Pancreas (tissue), 10 donors: ENCODE measurements at regions not wholly inside any gene's neighbourhood (a gene's known extent, or its start where the extent isn't known, plus 50 kb on each side); places are given as distances from the start of the nearest gene placed in this dataset.

Experiments
- ATAC-seq, 4 donors: fragments of 200-7000 bp; cut with Tn5 transposase; one replicate each; pipeline versions ENCODE4 v1.8.0 to v1.9.1; 2020; ENCODE audit warnings: mild to moderate bottlenecking in 4 of 4, moderate library complexity in 4 of 4
- DNase-seq, 6 donors: peaks; one replicate each; pipeline ENCODE4 v3.0.0-alpha.2; 2020
- FAIRE-seq: peaks from 2 replicates; lab custom pipeline; 2012; peaks lifted over from hg19 to GRCh38; lab: Jason Lieb, UNC
- H3K27ac ChIP-seq, 4 donors: fragments of 200-600 bp; sonication (generic); 1 replicate in 3 of 4; 2 replicates in 1 of 4; pipeline versions ENCODE4 v1.5.0 to v1.8.0; 2020
- H3K27me3 ChIP-seq, 4 donors: fragments of 200-600 bp; one replicate each; pipeline ENCODE4 v1.8.0; 2021
- H3K36me3 ChIP-seq, 3 donors: fragments of 200-600 bp; sonication (generic) in 1 of 3; one replicate each; pipeline versions ENCODE4 v1.5.0 to v1.8.0; 2020 to 2021
- H3K4me1 ChIP-seq, 3 donors: fragments of 200-600 bp; one replicate each; pipeline ENCODE4 v1.8.0; 2021
- H3K4me3 ChIP-seq, 4 donors: fragments of 200-600 bp; sonication (generic) in 2 of 4; one replicate each; pipeline versions ENCODE4 v1.5.0 to v1.8.0; 2020 to 2021
- H3K9me3 ChIP-seq, 4 donors: fragments of 200-600 bp; one replicate each; pipeline ENCODE4 v1.8.0; 2021
- WGBS, 2 donors: extraction: QIAGEN DNeasy Blood & Tissue Kit; methylation state at CpG; one replicate each; pipeline ENCODE4 v1.1.7; 2013; 5-methylcytosine and 5-hydroxymethylcytosine counted together
- intact Hi-C, 3 donors: fragments of 100-400 bp; cut with DNase I; formaldehyde crosslinking; loops; one replicate each; pipeline versions ENCODE4 v1.11.1 to v1.14.2; 2022
- TF ChIP-seq, protein P1 (sequence below), 4 donors: fragments of 200-600 bp; sonication (generic) in 3 of 4; IDR thresholded peaks; one replicate each; pipeline versions ENCODE4 v1.5.0 to v1.8.0; 2021; ENCODE audit warnings: antibody characterized with exemption in 4 of 4
- donor health status: healthy with polysubstance abuse.
- donor health status: DM: no; HTN: no; CAD: no; lungs with moderate emphysema.
- donor health status: DM: no; HTN: no; CAD: no.
- donor health status: control.
- donor health status: control.
- donor health status: Bipolar disorder and iron deficiency.
- donor health status: DM: yes; HTN: yes; CAD: no.
- donor health status: DM: no; HTN: no; CAD: no.
- donor health status: DM: no; HTN: no; CAD: no.
- donor health status: DM: yes; HTN: yes; CAD: no.

DNA sequence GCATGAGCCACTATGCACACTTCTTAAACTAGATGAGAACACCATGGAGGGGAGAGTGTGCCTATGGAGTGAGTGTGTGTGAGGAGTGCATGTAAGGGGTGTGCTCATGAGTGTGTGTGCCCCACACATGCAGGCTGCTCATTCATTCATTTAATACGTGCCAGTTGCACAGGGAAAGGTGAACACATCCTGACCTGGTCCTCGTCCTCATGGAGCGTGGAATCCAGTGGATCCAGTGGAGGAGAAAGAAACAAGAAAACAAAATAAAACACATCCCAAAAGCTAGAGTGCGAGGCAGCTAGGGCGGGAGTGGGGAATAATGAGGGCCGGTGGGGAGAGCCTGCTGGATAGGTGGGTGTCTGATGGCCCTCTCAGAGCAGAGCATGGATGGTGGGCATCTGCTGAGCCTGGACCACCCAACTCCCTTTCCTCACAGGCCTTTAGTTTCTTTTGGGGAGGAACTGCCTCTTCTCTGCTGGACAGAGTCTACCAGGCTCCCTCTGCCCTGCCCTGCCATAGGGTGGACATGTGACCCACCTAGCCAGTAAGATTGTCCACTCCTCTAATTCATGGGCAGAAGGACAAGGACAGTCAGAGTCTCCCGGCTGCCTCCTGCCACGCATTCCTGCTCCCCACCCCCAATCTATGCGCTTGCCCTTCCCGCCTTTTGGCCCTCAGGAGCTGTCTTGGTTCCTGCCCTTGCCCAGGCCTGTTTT lies 204.3 kb downstream of the RAB11FIP4 start:
- FAIRE-seq (no peak), DNase-seq (no peak), ATAC-seq (peak in 2 of 4 donors; percentile 9 to 16)
- Histone ChIP-seq H3K4me1 (peaks cover 0 to 7% (median 0%) of the 10 kb centered on the region in 3 donors), H3K27ac (peak overlapping the region in 2 of 4 donors; percentile 64 to 73), H3K27me3 (no peaks in the 10 kb centered on the region), H3K36me3 (no peaks in the 10 kb centered on the region), H3K4me3 (no peak overlapping the region), H3K9me3 (no peaks in the 10 kb centered on the region)
- intact Hi-C loops = no loop called here
- TF ChIP-seq, protein P1, sequence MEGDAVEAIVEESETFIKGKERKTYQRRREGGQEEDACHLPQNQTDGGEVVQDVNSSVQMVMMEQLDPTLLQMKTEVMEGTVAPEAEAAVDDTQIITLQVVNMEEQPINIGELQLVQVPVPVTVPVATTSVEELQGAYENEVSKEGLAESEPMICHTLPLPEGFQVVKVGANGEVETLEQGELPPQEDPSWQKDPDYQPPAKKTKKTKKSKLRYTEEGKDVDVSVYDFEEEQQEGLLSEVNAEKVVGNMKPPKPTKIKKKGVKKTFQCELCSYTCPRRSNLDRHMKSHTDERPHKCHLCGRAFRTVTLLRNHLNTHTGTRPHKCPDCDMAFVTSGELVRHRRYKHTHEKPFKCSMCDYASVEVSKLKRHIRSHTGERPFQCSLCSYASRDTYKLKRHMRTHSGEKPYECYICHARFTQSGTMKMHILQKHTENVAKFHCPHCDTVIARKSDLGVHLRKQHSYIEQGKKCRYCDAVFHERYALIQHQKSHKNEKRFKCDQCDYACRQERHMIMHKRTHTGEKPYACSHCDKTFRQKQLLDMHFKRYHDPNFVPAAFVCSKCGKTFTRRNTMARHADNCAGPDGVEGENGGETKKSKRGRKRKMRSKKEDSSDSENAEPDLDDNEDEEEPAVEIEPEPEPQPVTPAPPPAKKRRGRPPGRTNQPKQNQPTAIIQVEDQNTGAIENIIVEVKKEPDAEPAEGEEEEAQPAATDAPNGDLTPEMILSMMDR (IDR thresholded peaks at IDR 0.05) = no peak
- 83 to 84% methylated on average over 10 of the region's 10 CpGs for WGBS, 2 donors

DNA sequence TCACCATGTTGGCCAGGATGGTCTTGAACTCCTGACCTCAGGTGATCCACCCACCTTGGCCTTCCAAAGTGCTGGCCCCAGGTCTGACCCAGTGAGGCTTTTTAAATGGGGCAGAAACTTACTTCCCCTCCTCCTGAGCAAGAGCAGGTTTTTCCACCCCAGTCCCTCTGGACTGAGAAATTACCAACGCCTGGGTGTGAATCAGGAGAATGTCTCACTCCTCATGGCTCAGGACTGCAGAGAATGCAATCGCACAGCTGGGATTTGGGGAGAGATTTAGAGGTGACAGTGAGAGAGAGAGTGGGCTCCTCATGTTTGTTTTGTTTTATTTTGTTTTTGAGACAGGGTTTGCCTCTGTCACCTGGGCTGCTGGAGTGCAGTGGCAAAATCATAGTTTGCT lies 203.6 kb downstream of the RAB11FIP4 start:
- no peak for ATAC-seq
- no peak for FAIRE-seq

DNA sequence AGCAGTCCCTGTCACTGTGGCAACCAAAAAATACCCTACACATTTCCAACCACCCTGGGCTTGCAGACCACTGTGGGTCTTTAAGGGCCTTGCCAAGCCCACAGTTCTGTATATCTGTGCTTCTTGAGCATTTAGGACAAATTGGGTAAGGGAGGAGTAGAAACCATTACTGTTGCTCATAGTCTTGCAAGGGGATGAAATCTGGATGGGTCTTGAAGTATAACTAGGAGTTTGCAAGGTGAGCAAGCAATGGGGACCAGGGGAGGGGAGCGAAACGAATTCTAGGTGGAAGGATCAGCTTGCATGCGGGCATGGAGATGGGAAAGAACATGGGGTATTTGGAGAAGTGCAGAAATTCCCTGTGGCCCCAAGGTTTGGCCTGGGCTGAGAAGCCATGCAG lies 202.9 kb downstream of the RAB11FIP4 start:
- TF ChIP-seq, protein P1 (IDR thresholded peaks at IDR 0.05) = no peak
- Histone ChIP-seq H3K27me3 (no peaks in the 10 kb centered on the region), H3K4me3 (no peak overlapping the region), H3K9me3 (no peaks in the 10 kb centered on the region), H3K4me1 (peaks cover 0 to 7% (median 0%) of the 10 kb centered on the region in 3 donors), H3K36me3 (no peaks in the 10 kb centered on the region), H3K27ac (no peak overlapping the region)
- FAIRE-seq (no peak), DNase-seq (no peak), ATAC-seq (no peak)
- intact Hi-C loops = no loop called here
- 84 to 89% methylated on average over 3 of the region's 3 CpGs for WGBS, 2 donors

More for the DNA sequence above, 203.6 kb downstream of the RAB11FIP4 start:
- Histone ChIP-seq H3K9me3 (no peaks in the 10 kb centered on the region), H3K27me3 (no peaks in the 10 kb centered on the region), H3K36me3 (no peaks in the 10 kb centered on the region), H3K4me3 (no peak overlapping the region), H3K4me1 (peaks cover 0 to 7% (median 0%) of the 10 kb centered on the region in 3 donors), H3K27ac (no peak overlapping the region)
- WGBS, 2 donors = 76 to 88% methylated on average over 2 of the region's 2 CpGs
- no peak for DNase-seq
- TF ChIP-seq, protein P1 (IDR thresholded peaks at IDR 0.05) = no peak
- intact Hi-C loops = no loop called here

DNA sequence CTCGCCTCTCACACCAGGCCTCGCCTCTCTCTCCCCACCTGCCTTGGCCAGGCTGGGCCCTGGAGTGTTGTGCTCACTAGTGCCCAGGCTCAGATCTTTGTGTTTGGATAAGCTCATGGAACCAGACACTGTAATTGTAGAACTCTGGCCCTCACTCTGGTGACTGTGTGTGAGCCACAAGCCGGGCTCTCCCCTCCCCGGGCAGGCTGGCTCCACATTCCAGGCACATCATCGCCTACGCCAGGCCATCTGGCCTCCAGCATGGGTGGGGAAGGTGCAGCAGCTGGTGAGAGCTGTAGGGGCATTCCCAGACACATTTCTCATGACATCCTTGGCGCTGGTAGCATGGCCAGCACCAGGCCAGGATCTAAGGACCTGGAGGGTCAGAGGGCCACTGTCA lies 202.3 kb downstream of the RAB11FIP4 start:
- no peak overlapping the region for H3K27ac ChIP-seq
- no peak overlapping the region for H3K4me3 ChIP-seq
- ATAC-seq = peak in 1 of 4 donors; percentile 10
- no peak for FAIRE-seq
- TF ChIP-seq, protein P1 (IDR thresholded peaks at IDR 0.05) = no peak
- H3K4me1 ChIP-seq = peaks cover 0 to under 1% (median 0%) of the 10 kb centered on the region in 3 donors
- 89 to 94% methylated on average over 7 of the region's 7 CpGs for WGBS, 2 donors
- H3K36me3 ChIP-seq = no peaks in the 10 kb centered on the region
- DNase-seq = no peak
- intact Hi-C loops = no loop called here
- no peaks in the 10 kb centered on the region for H3K27me3 ChIP-seq
- H3K9me3 ChIP-seq = no peaks in the 10 kb centered on the region

DNA sequence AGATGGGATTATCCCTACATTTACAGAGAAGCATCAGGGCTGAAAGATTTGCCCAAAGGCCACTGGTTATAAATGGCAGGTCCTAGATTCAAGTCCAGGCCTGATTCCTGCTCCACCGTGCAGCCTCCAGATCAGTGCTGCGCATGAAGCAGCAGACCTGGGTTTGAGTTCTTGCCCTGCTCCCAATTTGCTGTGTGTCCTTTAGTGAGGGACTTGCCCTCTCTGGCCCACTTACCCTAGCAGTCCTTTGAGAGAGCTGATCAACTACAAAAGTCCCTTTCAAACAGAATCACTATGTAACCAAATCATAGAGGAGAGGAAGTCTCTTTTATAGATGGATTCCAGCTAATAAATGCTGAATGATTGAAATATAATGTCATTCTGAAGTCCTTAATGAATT lies 200.4 kb downstream of the RAB11FIP4 start:
- Histone ChIP-seq H3K4me1 (no peaks in the 10 kb centered on the region), H3K4me3 (no peak overlapping the region), H3K27ac (no peak overlapping the region), H3K36me3 (no peaks in the 10 kb centered on the region), H3K9me3 (no peaks in the 10 kb centered on the region), H3K27me3 (no peaks in the 10 kb centered on the region)
- DNase-seq = no peak
- 97% methylated on average over 2 of the region's 2 CpGs for WGBS, 2 donors
- TF ChIP-seq, protein P1 (IDR thresholded peaks at IDR 0.05) = no peak
- intact Hi-C loops = no loop called here
- FAIRE-seq = no peak
- no peak for ATAC-seq
